Left lung (tissue), 4 donors: ENCODE measurements at regions not wholly inside any gene's neighbourhood (a gene's known extent, or its start where the extent isn't known, plus 50 kb on each side); places are given as distances from the start of the nearest gene placed in this dataset.

Experiments
- ATAC-seq: fragments of 200-7000 bp; cut with Tn5 transposase; one replicate; pipeline ENCODE4 v1.9.1; 2020; ENCODE audit warnings: moderate library complexity
- DNase-seq, 4 donors: peaks; one replicate each; pipeline ENCODE4 v3.0.0-alpha.2; 2013 to 2020
- H3K27ac ChIP-seq, 2 donors: fragments of 200-600 bp; sonication (generic) in 1 of 2; one replicate each; pipeline versions ENCODE4 v1.5.0 to v1.8.0; 2020 to 2021
- H3K27me3 ChIP-seq, 2 donors: fragments of 200-600 bp; sonication (generic) in 1 of 2; one replicate each; pipeline versions ENCODE4 v1.5.0 to v1.8.0; 2020 to 2021
- H3K36me3 ChIP-seq, 2 donors: fragments of 200-600 bp; sonication (generic) in 1 of 2; one replicate each; pipeline versions ENCODE4 v1.5.0 to v1.8.0; 2020 to 2021
- H3K4me1 ChIP-seq, 2 donors: fragments of 200-600 bp; one replicate each; pipeline ENCODE4 v1.8.0; 2021
- H3K4me3 ChIP-seq, 2 donors: fragments of 200-600 bp; sonication (generic) in 1 of 2; one replicate each; pipeline versions ENCODE4 v1.5.0 to v1.8.0; 2020 to 2021; ENCODE audit warnings: mild to moderate bottlenecking in 1 of 2
- H3K9me3 ChIP-seq, 2 donors: fragments of 200-600 bp; sonication (generic) in 1 of 2; one replicate each; pipeline versions ENCODE4 v1.5.0 to v1.8.0; 2020 to 2021
- intact Hi-C, 2 donors: fragments of 100-400 bp; cut with DNase I; formaldehyde crosslinking; loops; one replicate each; pipeline versions ENCODE4 v1.11.2 to v1.14.2; 2022
- TF ChIP-seq, protein P1 (sequence below), 2 donors: fragments of 200-600 bp; sonication (generic) in 1 of 2; IDR thresholded peaks; one replicate each; pipeline versions ENCODE4 v1.5.0 to v1.8.0; 2021; ENCODE audit warnings: antibody characterized with exemption in 2 of 2
- donor health status: DM: no; HTN: yes; CAD: no.
- donor health status: DM: no; HTN: no; CAD: no.

DNA sequence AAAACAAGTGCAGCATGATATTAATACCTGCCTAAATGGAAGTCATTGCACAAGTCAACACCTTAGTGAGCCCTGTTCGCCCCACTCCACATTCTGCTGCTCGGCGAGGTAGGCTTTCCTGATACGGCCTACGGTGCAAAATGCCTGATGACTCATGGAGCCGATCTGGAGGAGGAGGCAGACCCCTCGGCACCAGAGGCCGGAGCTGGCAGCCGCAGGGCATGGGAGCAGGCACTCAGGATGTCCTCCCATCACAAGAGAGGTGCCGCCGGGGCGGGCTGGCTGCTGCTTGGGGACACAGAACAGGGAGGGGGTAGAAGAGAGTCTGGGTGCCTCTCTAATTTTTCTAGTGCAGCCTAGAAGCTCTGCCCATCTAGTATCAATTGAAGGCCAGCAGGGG is 418.5 kb upstream of the MGMT start:
- intact Hi-C loops, result no loop called here
- H3K27ac ChIP-seq, result no peak overlapping the region
- ATAC-seq (no peak), DNase-seq (no peak)
- H3K9me3 ChIP-seq, result no peaks in the 10 kb centered on the region
- H3K4me3 ChIP-seq, result no peak overlapping the region
- no peaks in the 10 kb centered on the region for H3K36me3 ChIP-seq
- TF ChIP-seq, protein P1, sequence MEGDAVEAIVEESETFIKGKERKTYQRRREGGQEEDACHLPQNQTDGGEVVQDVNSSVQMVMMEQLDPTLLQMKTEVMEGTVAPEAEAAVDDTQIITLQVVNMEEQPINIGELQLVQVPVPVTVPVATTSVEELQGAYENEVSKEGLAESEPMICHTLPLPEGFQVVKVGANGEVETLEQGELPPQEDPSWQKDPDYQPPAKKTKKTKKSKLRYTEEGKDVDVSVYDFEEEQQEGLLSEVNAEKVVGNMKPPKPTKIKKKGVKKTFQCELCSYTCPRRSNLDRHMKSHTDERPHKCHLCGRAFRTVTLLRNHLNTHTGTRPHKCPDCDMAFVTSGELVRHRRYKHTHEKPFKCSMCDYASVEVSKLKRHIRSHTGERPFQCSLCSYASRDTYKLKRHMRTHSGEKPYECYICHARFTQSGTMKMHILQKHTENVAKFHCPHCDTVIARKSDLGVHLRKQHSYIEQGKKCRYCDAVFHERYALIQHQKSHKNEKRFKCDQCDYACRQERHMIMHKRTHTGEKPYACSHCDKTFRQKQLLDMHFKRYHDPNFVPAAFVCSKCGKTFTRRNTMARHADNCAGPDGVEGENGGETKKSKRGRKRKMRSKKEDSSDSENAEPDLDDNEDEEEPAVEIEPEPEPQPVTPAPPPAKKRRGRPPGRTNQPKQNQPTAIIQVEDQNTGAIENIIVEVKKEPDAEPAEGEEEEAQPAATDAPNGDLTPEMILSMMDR (IDR thresholded peaks at IDR 0.05), result no peak
- H3K4me1 ChIP-seq, result no peaks in the 10 kb centered on the region
- peaks cover 0 to 25% of the 10 kb centered on the region in 2 donors for H3K27me3 ChIP-seq

DNA sequence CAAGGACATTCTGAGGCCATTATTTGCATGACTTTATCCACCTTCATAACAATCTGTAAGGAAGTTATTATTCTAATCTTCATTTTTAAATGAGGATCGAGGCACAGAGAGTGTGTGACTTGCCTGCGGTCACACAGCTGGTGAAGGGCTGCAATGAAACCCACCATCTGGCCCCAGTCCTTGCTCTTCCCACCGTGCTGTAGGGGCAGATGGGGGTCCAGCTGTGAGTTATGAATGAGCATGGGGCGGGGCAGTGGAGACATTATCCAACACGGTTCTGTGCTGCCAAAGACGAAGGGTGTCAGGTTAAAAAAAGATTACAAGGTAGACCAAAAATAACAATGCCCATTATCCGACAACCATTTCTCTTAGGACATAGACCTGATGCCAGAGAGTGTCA is 417.5 kb upstream of the MGMT start:
- intact Hi-C loops, result no loop called here
- DNase-seq (no peak), ATAC-seq (no peak)
- Histone ChIP-seq H3K27me3 (peaks cover 0 to 16% of the 10 kb centered on the region in 2 donors), H3K9me3 (no peaks in the 10 kb centered on the region), H3K4me3 (no peak overlapping the region), H3K27ac (no peak overlapping the region), H3K4me1 (no peaks in the 10 kb centered on the region), H3K36me3 (no peaks in the 10 kb centered on the region)
- TF ChIP-seq, protein P1 (IDR thresholded peaks at IDR 0.05), result no peak

DNA sequence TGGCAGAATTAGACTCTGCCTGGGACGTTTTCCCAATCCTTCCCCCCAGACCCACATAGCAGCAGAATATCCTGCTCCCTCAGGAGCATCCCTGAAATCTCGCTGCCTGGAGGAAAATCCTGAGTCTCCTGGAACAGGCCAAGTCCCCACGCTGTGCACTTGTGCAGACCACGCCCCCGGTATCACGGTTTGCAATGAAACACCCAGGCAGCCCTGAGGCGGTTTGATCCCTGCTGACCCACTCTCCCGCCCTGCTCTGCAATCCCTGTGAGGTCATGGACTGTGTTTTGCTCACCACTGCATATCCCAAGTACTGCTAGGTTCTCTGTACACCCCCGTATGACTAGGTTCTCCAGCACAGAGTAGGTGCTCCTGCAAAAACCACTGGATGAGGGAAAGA is 411.8 kb upstream of the MGMT start:
- no peak for ATAC-seq
- no peak for DNase-seq
- H3K9me3 ChIP-seq, result no peaks in the 10 kb centered on the region
- H3K36me3 ChIP-seq, result no peaks in the 10 kb centered on the region
- TF ChIP-seq, protein P1 (IDR thresholded peaks at IDR 0.05), result no peak
- no peak overlapping the region for H3K27ac ChIP-seq
- H3K27me3 ChIP-seq, result no peaks in the 10 kb centered on the region
- intact Hi-C loops, result no loop called here
- no peaks in the 10 kb centered on the region for H3K4me1 ChIP-seq
- no peak overlapping the region for H3K4me3 ChIP-seq

GRCh38 chr10:129055986-129056385 is 411.1 kb upstream of the MGMT start:
- ATAC-seq, result no peak
- DNase-seq, result no peak

DNA sequence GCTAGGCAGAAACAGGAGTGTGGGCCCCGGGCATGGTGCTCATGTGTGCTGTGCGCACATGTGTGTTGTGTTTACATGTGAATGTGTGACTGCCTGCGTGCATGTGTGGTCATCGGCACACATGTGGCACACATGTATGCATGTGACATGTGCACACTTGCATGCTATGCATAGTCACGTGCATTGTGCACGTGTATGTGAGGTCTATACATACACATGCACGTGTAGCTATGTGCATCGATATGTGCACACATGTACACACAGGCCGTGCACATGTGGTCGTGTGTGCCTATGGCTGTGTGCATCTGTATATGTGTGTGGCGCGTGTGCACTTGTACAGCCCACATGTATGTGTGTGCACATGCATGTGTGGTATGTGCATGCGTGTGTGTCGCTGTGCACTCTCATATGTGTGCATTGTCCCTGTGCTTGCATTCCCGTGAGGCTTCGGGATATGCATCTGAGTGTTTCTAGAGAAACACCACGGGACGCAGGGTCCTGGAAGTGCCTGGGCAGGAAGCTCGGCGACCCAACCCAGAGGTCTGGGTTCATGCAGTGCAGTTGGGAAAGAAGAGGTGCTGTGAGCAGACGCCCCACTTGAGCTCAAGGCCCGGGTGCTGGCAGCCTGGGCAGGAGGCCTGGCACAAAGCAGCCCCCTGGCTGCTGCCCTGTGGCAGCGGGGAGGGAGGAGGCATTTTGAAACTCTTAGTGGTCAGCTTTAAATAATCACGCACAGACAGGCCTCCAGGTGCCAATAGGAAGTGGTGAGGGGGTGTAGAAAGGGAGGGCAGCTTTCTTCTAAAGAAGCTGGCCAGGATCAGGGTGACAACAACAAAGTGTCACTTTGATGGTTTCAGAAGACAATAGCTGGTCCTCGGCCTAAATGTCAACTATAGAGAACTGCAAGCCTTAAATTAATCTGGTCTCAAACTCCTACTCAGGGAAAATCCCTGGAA is 410.0 kb upstream of the MGMT start:
- no peaks in the 10 kb centered on the region for H3K4me1 ChIP-seq
- H3K36me3 ChIP-seq, result no peaks in the 10 kb centered on the region
- H3K27me3 ChIP-seq, result no peaks in the 10 kb centered on the region
- H3K4me3 ChIP-seq, result no peak overlapping the region
- intact Hi-C loops, result no loop called here
- no peak for ATAC-seq
- no peak for DNase-seq
- TF ChIP-seq, protein P1 (IDR thresholded peaks at IDR 0.05), result no peak
- H3K27ac ChIP-seq, result no peak overlapping the region
- H3K9me3 ChIP-seq, result no peaks in the 10 kb centered on the region

More at GRCh38 chr10:129055986-129056385, 411.1 kb upstream of the MGMT start:
- no peaks in the 10 kb centered on the region for H3K9me3 ChIP-seq
- intact Hi-C loops, result no loop called here
- H3K4me1 ChIP-seq, result no peaks in the 10 kb centered on the region
- H3K27me3 ChIP-seq, result no peaks in the 10 kb centered on the region
- no peak overlapping the region for H3K4me3 ChIP-seq
- TF ChIP-seq, protein P1 (IDR thresholded peaks at IDR 0.05), result no peak
- H3K36me3 ChIP-seq, result no peaks in the 10 kb centered on the region
- no peak overlapping the region for H3K27ac ChIP-seq
